OCI-LY3 (cell line): ENCODE measurements at regions not wholly inside any gene's neighbourhood (a gene's known extent, or its start where the extent isn't known, plus 50 kb on each side); places are given as distances from the start of the nearest gene placed in this dataset.
A peak's percentile ranks its signal among the peaks of the same experiment; 100 is the strongest.

Experiments
- H2AFZ ChIP-seq: fragments of 200-600, 300-600 bp; shearing (Covaris generic); 2 replicates; pipeline ENCODE4 v1.6.0; 2014; ENCODE audit warnings: antibody characterized with exemption, low read depth, low read length
- H3K27ac ChIP-seq: fragments of 200-600, 300-600 bp; sonication (generic); 2 replicates; pipeline ENCODE4 v1.5.1; 2014; ENCODE audit warnings: mild to moderate bottlenecking, low read length, moderate library complexity, mixed read lengths
- H3K27me3 ChIP-seq: fragments of 200-600, 300-600 bp; sonication (generic); 2 replicates; pipeline ENCODE4 v1.6.1; 2014; ENCODE audit warnings: low read depth, low read length, mixed read lengths
- H3K36me3 ChIP-seq: fragments of 200-600, 300-600 bp; sonication (generic); replicated peaks from 2 replicates; pipeline ENCODE3; 2014; ENCODE audit warnings: low read depth, low read length, mixed read lengths
- H3K4me1 ChIP-seq: fragments of 300-600, 200-600 bp; sonication (generic); 2 replicates; pipeline ENCODE4 v1.6.1; 2014; ENCODE audit warnings: low read length, mixed read lengths
- H3K4me2 ChIP-seq: fragments of 200-600, 300-600 bp; sonication (generic); 2 replicates; pipeline ENCODE4 v1.6.1; 2014; ENCODE audit warnings: low read length, mixed read lengths
- H3K4me3 ChIP-seq: fragments of 300-600, 200-600 bp; sonication (generic); 2 replicates; pipeline ENCODE4 v1.5.1; 2014; ENCODE audit warnings: antibody characterized with exemption, mild to moderate bottlenecking, low read length, moderate library complexity
- H3K79me2 ChIP-seq: fragments of 300-600, 200-600 bp; shearing (Covaris generic); 2 replicates; pipeline ENCODE4 v1.6.1; 2014; ENCODE audit warnings: mild to moderate bottlenecking, low read length, mixed read lengths
- H3K9ac ChIP-seq: fragments of 300-600, 200-600 bp; shearing (Covaris generic); 2 replicates; pipeline ENCODE4 v1.6.0; 2014; ENCODE audit warnings: mild to moderate bottlenecking, low read length, moderate library complexity
- H3K9me3 ChIP-seq: fragments of 200-600, 300-600 bp; shearing (Covaris generic); 2 replicates; pipeline ENCODE4 v1.6.1; 2014; ENCODE audit warnings: low read length, mixed read lengths; ENCODE audit not compliant: insufficient read depth
- H4K20me1 ChIP-seq: fragments of 200-600, 300-600 bp; sonication (generic); 2 replicates; pipeline ENCODE4 v1.6.1; 2016; ENCODE audit warnings: low read length, mixed read lengths; ENCODE audit not compliant: insufficient read depth
- CTCF ChIP-seq: fragments of 200-600, 300-600 bp; sonication (generic); IDR thresholded peaks from 2 replicates; pipeline ENCODE4 v1.5.1; 2014; ENCODE audit warnings: antibody characterized with exemption, low read length, low read depth
- EZH2phosphoT487 ChIP-seq: fragments of 200-600 bp; shearing (Covaris generic); IDR thresholded peaks from 2 replicates; pipeline ENCODE4 v1.6.1; 2018; ENCODE audit warnings: antibody characterized with exemption, mixed run types, low read depth

GRCh38 chr4:124053872-124054538 lies 657.4 kb downstream of the SPRY1 start:
- Histone ChIP-seq H3K9ac (no peak overlapping the region), H3K27ac (no peak overlapping the region), H4K20me1 (no peaks in the 10 kb centered on the region), H3K27me3 (no peaks in the 10 kb centered on the region), H3K4me1 (no peaks in the 10 kb centered on the region), H3K36me3 (no peaks in the 10 kb centered on the region), H3K9me3 (no peaks in the 10 kb centered on the region), H3K4me2 (no peak overlapping the region), H2AFZ (no peak overlapping the region), H3K79me2 (no peaks in the 10 kb centered on the region), H3K4me3 (no peak overlapping the region)
- TF ChIP-seq CTCF (no peak), EZH2phosphoT487 (no peak)

- H3K4me3 ChIP-seq = no peak overlapping the region
- no peak overlapping the region for H3K9ac ChIP-seq
- H3K36me3 ChIP-seq = no peaks in the 10 kb centered on the region
- H3K9me3 ChIP-seq = no peaks in the 10 kb centered on the region
- no peak for TF ChIP-seq CTCF
- TF ChIP-seq EZH2phosphoT487 = no peak
- no peaks in the 10 kb centered on the region for H3K27me3 ChIP-seq
- H4K20me1 ChIP-seq = no peaks in the 10 kb centered on the region
- no peak overlapping the region for H3K4me2 ChIP-seq
- no peak overlapping the region for H3K27ac ChIP-seq
- peaks cover 4% of the 10 kb centered on the region for H3K4me1 ChIP-seq
- H3K79me2 ChIP-seq = no peaks in the 10 kb centered on the region
- peak overlapping the region; percentile 32; the same call in 1 of the 2 replicates for H2AFZ ChIP-seq
Measured at GRCh38 chr4:124055336-124055735, 657.2 kb downstream of the ANKRD50 start.

- no peak overlapping the region for H3K4me3 ChIP-seq
- H3K9ac ChIP-seq = no peak overlapping the region
- no peak overlapping the region for H3K27ac ChIP-seq
- H2AFZ ChIP-seq = no peak overlapping the region
- H3K9me3 ChIP-seq = no peaks in the 10 kb centered on the region
- no peaks in the 10 kb centered on the region for H3K27me3 ChIP-seq
- H3K36me3 ChIP-seq = no peaks in the 10 kb centered on the region
- H3K4me2 ChIP-seq = no peak overlapping the region
- peaks cover 9% of the 10 kb centered on the region for H3K4me1 ChIP-seq
- TF ChIP-seq EZH2phosphoT487 (no peak), CTCF (no peak)
- no peaks in the 10 kb centered on the region for H3K79me2 ChIP-seq
- no peaks in the 10 kb centered on the region for H4K20me1 ChIP-seq
Measured at GRCh38 chr4:124055896-124056295, 656.6 kb downstream of the ANKRD50 start.

GRCh38 chr4:124060261-124060918 lies 652.1 kb downstream of the ANKRD50 start:
- Histone ChIP-seq H3K27me3 (no peaks in the 10 kb centered on the region), H3K27ac (peak overlapping the region; percentile 28), H3K79me2 (no peaks in the 10 kb centered on the region), H3K4me1 (peaks cover 11% of the 10 kb centered on the region), H3K36me3 (peaks cover 4% of the 10 kb centered on the region), H3K4me2 (peak overlapping the region; percentile 63), H3K4me3 (peak overlapping the region; percentile 29), H4K20me1 (no peaks in the 10 kb centered on the region), H2AFZ (peak overlapping the region; percentile 82), H3K9me3 (0 out of 2 replicates have a peak, but pooled peaks cover under 1% of the 10 kb centered on the region), H3K9ac (no peak overlapping the region)
- TF ChIP-seq CTCF (no peak), EZH2phosphoT487 (no peak)
